ENCODE measurements at regions not wholly inside any gene's neighbourhood (a gene's known extent, or its start where the extent isn't known, plus 50 kb on each side); places are given as distances from the start of the nearest gene placed in this dataset.

DNA sequence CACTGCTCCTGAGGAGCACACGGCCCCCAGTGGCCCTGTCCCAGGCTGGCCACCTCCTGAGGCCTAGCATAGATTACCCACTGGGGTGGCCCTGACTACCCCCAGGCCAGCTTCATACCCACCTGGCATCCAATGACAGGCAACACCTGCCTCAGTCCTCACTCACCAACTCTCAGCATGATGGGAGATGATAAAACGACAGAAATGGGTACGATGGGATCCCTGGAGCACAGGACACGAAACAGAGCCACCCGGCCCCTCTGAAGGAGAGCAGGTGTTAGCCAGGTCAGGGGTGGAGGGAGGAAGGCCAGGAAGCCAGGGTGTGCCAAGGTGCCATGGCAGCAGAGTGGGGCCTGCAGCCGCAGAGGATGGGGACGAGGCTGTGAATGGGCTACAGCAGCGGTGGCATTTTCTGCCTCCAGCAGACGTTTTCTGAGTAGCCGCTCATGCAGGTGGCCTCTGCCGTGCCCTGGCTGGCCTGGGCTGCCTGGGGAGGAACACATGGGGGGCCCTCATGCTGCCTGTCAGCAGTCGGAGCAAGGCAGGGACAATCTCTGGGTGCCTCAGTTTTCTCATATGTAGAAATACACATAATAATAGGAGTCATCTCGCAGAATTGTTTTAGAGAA lies 50.2 kb upstream of the FGF3 start:
- in situ Hi-C loops (cut with MboI; ENCODE audit: low sequenced_read_pairs) = no loop called here

DNA sequence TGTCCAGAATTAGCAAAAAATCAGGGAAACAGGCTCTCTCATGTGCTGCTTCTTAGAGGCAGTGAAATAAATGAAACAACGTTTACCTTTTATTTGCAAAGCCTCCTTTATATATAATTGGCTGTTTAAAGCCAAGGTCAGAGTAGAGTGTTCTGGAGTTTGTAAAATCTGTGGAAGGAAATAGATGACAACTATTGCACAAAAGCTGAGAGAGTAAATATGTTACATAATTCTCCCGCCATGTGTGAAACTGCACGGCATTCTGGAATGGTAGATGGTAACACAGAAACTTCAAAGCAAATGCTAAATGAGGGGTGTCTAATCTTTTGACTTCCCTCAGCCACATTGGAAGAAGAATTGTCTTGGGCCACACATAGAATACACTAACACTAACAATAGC lies 51.5 kb upstream of the FGF3 start:
- in situ Hi-C loops (cut with MboI; ENCODE audit: low sequenced_read_pairs) = no loop called here

DNA sequence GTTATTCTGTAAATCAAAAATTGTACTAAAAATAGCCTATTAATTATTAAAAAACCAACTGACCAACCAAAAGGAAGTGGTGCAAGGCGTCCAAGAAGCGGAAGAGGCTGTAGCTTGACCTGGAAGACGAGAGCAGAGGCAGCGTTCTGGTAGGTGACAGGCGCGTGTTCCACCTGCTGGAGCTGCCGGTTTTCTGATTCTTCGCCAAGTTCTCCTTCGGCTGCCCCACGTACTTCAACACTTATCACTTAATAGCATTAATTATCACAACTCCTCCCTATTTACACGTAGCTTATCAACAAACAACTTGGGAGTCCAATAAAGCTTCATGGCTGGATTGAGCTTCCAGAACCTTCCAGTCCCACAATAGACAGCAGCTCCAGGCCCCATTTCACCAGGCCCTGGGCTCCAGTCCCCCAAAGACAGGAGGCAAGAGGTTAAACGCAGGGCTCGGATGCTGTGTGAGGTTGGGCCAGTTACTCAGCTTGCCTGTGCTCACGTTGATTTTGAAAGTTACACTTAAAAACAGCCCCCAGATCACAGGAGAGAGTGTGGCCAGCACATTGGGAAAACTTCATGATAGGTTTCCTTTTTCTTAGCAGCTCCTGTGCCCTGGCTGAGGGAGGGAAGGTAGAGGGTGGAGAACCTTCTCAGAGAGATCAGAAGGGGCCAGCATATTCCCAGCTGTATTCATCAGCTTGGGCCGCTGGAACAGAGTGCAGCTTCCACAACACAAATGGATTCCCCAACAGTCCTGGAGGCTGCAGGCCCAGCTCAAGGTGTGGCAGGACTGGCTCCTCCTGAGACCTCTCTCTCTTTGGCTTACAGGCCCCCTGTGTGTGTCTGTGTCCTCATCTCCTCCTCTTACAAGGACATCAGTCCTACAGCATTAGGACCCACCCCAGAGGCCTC lies 54.2 kb upstream of the FGF3 start:
- in situ Hi-C loops (cut with MboI; ENCODE audit: low sequenced_read_pairs) = no loop called here

DNA sequence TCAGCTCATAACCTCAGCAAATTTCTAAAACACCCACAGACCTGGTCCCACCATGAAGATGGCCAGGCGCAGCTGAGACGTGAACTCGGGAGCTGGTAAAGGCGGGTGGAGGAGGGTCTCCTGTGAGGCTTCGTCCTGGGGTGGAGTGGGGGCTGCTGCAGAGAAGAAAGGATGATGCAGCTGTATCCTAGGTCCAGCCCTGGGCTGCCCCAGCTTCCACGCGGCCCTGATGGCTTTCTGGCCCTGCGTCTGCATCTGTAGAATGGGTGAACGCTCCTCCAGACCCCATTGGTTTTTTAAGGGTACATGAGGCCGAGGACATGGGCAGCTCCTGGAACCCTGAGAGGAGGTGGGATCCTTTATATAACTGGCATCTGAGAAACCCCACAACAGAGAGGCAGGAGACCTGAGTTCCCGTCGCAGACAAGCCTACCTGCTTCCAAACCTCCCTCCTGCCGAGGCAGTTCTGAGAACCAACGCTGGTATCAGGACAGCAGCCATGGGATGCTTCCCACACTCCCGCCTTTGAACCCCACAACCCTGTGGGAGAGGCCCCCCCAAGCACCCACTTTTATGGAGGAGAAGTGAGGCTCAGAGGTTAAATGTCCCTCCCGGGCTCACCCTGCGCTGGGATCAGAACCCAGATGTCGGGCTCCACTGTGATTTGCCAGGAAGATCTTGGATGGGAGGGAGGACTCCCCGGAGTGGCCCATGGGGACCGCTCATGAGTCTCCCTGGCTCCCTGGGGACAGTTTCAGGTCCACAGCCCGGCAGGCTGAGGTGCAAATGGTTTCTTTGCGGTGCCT lies 55.2 kb upstream of the FGF3 start:
- in situ Hi-C loops (cut with MboI; ENCODE audit: low sequenced_read_pairs) = no loop called here

DNA sequence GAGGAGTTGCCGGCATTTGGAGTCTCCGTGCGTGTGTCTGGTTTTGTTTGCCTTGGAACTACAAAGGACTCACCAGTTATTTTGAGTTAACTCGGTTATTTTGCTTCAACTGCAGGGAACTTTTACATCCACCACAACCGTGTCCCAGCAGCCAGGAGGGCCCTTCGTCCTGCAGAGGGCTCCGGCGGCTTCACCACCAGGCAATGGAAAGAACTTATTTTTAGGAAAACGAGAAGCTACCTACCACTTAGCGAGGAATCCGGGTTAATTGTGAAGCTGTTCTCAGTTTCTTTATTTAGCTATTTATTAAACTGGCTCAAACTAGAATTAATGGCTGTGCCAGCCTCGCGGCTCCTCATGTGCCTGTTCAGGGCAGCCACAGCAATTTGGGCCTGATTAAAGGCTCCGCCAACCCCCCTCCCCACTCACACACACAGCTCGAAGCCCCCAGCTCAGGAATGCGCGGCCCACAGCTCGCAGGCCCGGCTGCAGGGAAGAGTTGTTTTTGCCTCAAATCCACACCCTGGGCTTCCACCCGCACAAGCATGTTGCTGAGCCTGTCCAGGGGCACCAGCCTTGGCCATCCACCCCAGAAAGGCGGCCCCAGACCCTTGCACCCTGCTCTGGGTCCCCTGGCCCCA lies 55.9 kb upstream of the FGF3 start:
- in situ Hi-C loops (cut with MboI; ENCODE audit: low sequenced_read_pairs) = loop anchor here (25.0 kb wide), 1 partner anchor 163 kb away; the partner anchor contains the start of gene FGF19

DNA sequence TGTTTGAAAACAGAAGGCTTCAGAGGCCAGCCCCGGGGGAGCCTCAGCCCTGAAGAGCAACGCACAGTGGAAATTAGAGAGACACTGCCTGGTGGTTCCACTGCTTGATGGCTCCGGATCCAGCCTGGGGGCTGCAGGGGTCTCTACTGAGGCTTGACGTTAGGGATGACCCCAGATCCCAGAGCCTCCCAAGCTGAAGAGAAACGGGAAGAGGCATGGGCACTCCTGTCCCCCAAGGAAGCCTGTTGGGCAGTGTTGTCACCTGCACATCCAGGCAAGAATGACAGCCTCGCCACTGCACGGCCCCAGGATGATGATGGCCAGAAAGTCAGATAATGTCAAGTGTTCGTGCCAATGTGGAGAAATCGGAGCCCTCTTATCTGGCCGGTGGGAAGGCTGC lies 56.8 kb upstream of the FGF3 start:
- in situ Hi-C loops (cut with MboI; ENCODE audit: low sequenced_read_pairs) = loop anchor here (25.0 kb wide), 1 partner anchor 164 kb away; the partner anchor contains the start of gene FGF19

DNA sequence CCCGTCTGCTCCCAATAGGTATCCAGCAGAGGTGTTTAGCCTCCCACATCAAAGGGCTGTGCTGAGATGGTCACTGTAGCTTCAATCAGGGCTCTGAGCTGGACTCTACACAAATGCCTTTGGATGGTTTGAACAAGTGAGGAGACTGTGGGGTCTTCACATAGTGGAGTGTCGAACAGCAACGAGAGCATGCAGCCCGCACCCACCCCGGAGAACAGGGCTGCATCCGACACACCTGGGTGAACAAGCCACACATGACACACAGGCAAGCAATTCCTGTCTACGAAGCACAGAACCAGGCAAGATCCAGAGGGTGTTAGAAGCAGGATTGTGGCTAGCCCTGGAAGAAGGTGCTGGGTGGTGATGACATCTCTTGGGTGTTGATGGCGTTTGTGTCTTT lies 58.0 kb upstream of the FGF3 start:
- in situ Hi-C loops (cut with MboI; ENCODE audit: low sequenced_read_pairs) = loop anchor here (25.0 kb wide), 1 partner anchor 165 kb away; the partner anchor contains the start of gene FGF19

DNA sequence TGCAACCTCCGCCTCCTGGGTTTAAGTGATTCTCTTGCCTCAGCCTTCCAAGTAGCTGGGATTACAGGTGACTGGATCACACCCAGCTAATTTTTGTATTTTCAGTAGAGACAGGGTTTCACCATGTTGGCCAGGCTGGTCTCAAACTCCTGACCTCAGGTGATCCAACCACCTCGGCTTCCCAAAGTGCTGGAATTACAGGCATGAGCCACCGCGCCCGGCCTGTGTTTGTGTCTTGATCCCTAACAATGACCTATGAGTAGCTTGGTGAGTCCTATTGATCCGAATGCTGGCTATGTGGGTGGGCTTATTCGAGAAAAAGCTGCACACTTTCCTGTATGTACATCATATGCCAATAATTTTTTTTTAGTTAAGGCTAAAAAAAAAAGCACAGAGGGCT lies 58.5 kb upstream of the FGF3 start:
- in situ Hi-C loops (cut with MboI; ENCODE audit: low sequenced_read_pairs) = loop anchor here (25.0 kb wide), 1 partner anchor 165 kb away; the partner anchor contains the start of gene FGF19

DNA sequence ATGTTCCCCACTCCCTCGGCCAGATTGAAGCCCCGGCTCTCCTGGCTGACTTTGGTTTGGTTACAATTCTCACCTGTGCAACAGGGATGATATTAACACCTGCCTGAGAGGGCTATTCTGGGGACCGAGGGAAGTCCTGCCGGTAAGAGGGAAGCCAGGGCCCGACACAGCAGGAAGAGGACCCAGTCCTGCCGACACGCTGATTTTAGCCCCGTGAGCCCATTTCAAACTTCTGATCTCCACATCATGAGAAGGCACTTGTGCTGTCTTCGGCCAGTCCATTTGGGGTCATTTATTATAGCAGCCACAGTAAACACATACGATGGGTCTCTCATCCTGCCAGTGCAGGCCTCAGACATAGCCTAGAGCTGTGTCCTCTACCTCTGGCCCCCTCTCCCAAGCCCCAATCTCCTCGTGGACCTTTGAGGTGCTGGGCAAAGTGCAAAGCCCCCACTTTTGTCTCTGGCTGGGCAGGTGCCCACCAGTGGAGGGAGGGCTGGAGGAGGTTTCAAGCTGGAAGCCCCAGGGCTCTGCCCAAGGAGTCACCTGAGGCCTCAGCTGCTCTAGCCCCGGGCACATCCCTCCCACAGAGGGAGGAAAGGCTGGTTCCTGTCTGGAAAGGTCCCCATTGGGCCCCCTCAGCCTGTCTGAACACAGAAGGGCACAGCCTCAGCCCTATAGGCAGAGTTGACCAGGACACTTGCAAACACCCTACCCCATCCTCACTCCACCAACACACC lies 59.1 kb upstream of the FGF3 start:
- in situ Hi-C loops (cut with MboI; ENCODE audit: low sequenced_read_pairs) = loop anchor here (25.0 kb wide), 1 partner anchor 166 kb away; the partner anchor contains the start of gene FGF19

DNA sequence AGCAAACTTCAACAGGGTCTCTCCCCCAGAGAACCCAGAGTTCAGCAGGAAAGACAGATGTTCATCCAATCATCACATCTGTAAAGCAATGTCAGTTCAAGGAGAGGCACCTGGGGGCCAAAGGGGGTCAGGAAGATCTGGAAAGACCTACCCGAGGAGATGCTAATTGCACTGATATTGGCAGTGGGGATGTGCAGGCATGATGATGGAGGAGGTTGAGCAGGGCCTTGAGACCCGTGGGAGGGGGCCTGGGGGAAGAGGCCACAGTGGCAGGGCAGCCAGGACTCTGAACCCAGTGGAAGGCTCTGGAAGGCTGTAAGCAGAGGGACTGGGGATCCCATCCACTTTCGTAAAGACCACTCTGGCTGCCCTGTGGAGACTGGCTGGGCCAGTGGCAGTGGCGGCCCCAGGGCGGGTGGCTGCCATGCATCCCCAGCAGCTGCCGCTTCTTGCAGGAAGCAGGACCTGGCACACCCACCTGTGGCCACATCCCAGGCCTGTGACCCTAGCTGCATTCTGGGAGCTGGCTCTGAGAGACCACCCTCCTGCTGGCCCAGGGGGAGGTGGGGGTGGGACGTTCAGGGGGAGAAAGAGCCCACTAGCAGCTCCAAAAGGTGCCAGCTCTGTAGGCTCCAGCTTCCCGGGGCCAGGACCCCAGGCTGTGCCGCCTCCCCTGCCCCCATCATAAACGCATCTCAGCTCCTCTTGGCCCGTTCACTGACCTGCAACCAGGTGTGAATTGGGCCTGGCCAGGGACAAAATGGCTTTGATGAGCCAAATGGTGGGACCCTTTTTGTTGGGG lies 59.9 kb upstream of the FGF3 start:
- in situ Hi-C loops (cut with MboI; ENCODE audit: low sequenced_read_pairs) = loop anchor here (25.0 kb wide), 1 partner anchor 167 kb away; the partner anchor contains the start of gene FGF19

DNA sequence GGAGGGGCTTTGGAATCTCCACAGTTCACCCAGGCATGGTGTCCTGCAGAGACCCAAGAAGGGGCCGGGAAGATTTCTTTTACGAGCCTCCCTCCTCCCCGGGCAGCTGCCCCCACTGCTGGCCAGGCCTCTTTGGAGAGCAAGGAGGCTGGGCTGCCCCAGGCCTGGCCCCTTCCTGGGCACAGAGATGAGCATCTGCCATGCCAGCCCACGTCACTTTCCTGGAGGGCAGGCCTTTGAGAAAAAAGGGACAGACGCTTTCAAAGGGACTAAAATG lies 60.5 kb upstream of the FGF3 start:
- in situ Hi-C loops (cut with MboI; ENCODE audit: low sequenced_read_pairs) = loop anchor here (25.0 kb wide), 1 partner anchor 167 kb away; the partner anchor contains the start of gene FGF19

DNA sequence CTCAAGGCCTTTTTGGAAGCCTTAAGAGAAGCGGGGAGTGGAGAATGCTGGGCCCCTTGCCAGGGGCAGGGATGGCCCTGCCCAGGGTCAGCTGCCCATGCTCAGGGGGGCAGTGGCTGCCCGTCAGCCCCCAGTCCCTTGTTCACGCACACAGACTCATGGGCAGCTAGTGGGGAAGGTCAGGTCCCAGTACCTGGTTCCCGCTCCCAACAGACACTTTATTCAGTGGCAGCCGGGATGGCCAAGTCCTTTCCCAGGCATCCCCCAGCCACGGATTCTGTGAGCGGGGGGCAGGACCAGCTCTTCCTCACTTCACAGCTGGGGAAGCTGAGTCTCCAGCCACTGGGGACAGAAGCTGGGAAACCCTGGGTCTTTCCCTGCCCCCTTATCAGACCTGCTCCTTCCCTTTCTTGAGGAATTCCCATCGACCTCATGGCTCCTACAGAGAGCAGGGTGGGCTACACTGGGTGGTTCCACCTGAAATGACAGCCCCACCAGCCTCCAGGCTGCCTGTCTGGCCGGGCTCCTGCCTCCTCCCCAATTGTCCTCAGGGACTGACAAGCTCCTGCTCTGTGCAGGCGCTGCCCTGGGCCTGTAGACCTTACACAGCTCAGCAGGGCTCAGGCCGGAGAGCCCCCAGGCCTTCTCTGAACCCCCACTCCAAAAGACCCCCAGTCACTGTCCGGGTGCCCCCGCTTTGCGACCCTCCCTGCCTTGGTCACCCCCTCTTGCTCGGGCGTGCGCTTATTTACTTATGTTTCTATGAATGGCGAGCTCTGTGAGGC lies 61.0 kb upstream of the FGF3 start:
- in situ Hi-C loops (cut with MboI; ENCODE audit: low sequenced_read_pairs) = loop anchor here (25.0 kb wide), 1 partner anchor 168 kb away; the partner anchor contains the start of gene FGF19

DNA sequence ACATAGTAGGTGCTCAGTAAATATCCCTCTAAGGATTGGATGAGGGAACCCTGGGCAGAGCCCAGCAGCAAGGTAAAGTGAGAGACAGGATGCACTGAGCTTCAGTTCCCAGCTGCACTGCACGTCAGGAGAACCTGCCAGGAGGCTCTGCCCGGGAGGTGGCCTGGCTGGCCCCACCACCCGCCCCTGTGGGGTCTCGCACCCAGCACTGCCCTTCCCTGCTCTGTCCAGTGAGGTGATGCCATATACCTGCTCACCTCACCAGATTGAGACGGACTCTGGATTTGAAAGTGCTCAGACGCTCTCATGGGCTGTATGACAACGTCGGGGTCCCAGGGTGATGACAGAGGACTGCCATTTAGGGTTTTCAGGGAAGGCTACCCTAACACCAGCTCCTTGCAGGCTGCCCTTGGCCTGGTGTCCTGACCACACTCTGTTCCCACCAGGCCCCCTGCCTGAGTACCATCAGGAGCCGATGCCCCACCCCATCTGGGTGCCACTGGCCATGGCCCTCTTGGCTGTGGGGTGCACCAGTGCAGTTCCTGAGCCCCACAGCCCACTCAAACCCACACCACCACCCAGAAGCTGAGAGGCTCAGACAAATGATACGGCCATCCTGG lies 61.7 kb upstream of the FGF3 start:
- in situ Hi-C loops (cut with MboI; ENCODE audit: low sequenced_read_pairs) = loop anchor here (25.0 kb wide), 1 partner anchor 169 kb away; the partner anchor contains the start of gene FGF19

DNA sequence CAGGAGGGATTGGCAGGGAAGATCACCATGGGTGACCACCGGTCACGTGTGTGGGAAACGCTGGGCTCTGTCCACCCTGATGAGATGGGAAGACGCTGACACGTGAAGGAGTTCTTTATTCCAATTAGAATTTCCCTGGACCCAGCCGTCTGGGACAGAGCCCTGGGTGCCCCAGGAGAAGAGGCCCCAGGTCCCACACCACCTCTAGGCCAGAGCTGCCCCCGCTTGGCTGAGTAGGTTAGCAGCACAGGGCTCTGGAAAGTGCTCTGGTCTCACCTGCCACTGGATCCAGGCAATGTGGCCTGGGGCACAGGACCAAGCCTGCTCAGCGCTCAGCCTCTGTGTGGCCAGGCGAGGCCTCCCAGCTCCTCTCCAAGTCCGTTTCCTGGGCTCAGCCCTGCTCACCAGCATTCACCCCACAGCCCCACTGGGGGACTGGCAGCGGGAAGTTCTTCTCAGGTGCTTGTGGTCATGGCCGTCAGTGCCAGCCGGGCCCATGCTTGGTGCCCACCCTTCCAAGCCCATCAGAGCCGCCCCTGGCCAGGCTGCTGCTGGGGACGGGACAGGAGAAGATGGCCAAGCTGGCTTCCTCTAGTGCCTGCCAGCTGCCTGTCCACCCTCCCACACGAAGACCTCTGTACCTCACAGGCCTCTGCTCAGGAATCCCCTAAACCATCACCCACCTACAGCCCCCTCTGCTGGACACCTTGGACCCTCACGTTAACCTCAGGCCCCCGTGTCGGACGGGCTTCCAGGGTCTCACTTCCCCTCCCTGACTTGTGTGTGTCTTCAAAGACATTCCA lies 62.5 kb upstream of the FGF3 start:
- in situ Hi-C loops (cut with MboI; ENCODE audit: low sequenced_read_pairs) = loop anchor here (25.0 kb wide), 1 partner anchor 169 kb away; the partner anchor contains the start of gene FGF19

DNA sequence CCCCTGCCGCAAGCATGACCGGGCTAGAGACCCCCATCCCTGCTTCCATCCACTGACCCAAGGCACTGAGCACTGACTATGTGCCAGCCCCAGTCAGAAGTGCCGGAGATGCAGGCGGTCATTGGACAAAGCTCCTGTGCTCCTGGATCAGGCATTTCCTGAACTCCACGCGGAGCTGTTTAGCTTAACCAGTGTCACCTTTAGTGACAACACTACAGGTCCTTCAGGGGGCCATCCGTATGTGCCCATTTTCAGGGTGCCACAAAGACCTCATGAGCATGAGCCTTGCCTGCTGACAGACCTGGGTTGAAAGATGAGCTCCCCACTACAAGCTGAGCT lies 63.0 kb upstream of the FGF3 start:
- in situ Hi-C loops (cut with MboI; ENCODE audit: low sequenced_read_pairs) = loop anchor here (25.0 kb wide), 1 partner anchor 170 kb away; the partner anchor contains the start of gene FGF19

DNA sequence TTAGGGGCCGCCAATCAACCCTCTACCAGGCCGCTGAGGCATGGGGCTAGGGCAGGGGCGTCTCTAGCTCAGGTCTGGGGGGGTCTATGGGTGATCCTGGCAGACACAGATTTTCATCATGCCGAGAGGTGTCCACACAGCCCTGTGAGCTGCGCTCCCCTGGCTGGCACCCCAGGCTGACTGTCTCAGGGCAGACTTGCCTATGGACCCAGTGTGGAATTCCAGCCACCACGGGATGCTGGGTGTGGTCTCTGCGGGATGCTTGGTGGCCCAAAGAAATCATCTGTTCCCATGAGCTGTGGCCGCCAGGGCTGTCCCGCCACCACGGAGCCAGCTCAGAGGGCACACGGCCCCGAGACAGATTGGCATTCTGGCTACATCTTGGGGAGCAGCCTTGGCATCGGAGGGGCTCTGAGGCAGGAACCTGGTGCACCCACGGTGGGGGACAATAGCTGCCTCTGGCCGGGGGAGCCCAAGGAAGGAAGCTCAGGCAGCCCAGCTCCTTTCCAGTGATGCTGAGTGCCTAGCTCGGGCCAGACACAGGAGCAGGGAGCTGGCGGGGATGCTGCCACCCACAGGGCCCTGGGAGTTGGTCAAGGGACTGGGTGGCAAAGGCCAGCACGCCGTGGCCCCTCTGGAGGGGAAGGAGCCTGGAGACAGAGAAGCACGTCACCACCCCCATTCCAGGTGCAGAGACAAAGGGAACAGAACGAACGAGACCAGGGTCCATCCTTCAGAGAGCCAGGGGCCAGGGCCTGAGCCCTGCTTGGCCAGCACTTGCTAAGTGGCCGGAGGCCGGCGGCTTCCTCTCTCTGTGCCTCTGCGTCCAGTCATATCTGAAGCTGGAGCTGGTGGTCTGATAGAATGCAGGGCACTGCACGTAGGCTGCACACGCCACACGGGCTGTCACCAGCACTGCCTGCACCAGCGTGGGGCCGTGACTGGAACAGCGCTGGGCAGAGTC lies 64.4 kb upstream of the FGF3 start:
- in situ Hi-C loops (cut with MboI; ENCODE audit: low sequenced_read_pairs) = loop anchor here (25.0 kb wide), 1 partner anchor 171 kb away; the partner anchor contains the start of gene FGF19

All from HL-60/S4 treated with phorbol 12-myristate 13-acetate at 8.2 ng/mL for 4 days and 3 days (cell line).